HEK293 (cell line): ENCODE measurements at regions not wholly inside any gene's neighbourhood (a gene's known extent, or its start where the extent isn't known, plus 50 kb on each side); places are given as distances from the start of the nearest gene placed in this dataset.

ENCODE experiments used
- CTCF ChIA-PET: fragments of 350-600 bp; formaldehyde crosslinking; extraction: SDS; loops from one replicate; lab custom pipeline; 2021; ENCODE audit warnings: antibody characterized with exemption; lab: Yijun Ruan, JAX
- POLR2A ChIA-PET: fragments of 300-600 bp; formaldehyde crosslinking; extraction: SDS; loops from one replicate; lab custom pipeline; 2020; ENCODE audit warnings: antibody characterized with exemption, inconsistent platforms; lab: Yijun Ruan, JAX
- H3K27ac ChIP-seq: fragments of 200-500 bp; sonication (Bioruptor generic); 2 replicates; pipeline ENCODE4 v1.5.1; 2014; ENCODE audit warnings: low read depth, low read length, control low read depth, inconsistent platforms; ENCODE audit errors: extremely low read depth
- H3K36me3 ChIP-seq, 2 experiments: fragments of 200-500 bp in 1 of 2; sonication (Bioruptor generic) in 1 of 2; 1 replicate in 1 of 2; 2 replicates in 1 of 2; pipeline ENCODE4 v1.5.1; 2014 to 2017; ENCODE audit warnings: inconsistent platforms in 2 of 2, low read length in 2 of 2; ENCODE audit not compliant: control insufficient read depth in 2 of 2, insufficient read depth in 1 of 2
- H3K4me1 ChIP-seq: fragments of 200-500 bp; sonication (Bioruptor generic); 2 replicates; pipeline ENCODE4 v1.5.1; 2014; ENCODE audit warnings: mild to moderate bottlenecking, low read length, inconsistent platforms; ENCODE audit not compliant: control insufficient read depth, insufficient read depth
- H3K4me3 ChIP-seq: 2 replicates; pipeline ENCODE4 v1.5.1; 2011; ENCODE audit warnings: low read depth, mild to moderate bottlenecking, control low read depth, low read length, moderate library complexity
- H3K9me3 ChIP-seq: fragments of 200-500 bp; sonication (Bioruptor generic); 2 replicates; pipeline ENCODE4 v1.5.1; 2014; ENCODE audit warnings: low read depth, low read length, inconsistent platforms; ENCODE audit not compliant: control insufficient read depth, insufficient read depth
- BCL11A ChIP-seq: fragments of 450-650 bp; formaldehyde crosslinking; IDR thresholded peaks from 2 replicates; pipeline ENCODE4 v1.5.1; 2016; ENCODE audit warnings: low read depth, missing biosample characterization, missing genetic modification characterization
- GLIS2 ChIP-seq: fragments of 450-650 bp; formaldehyde crosslinking; IDR thresholded peaks from 2 replicates; pipeline ENCODE4 v1.5.1; 2016; ENCODE audit warnings: missing biosample characterization, missing genetic modification characterization
- IKZF3 ChIP-seq: fragments of 450-650 bp; IDR thresholded peaks from 2 replicates; pipeline ENCODE4 v1.5.0; 2018; ENCODE audit warnings: missing biosample characterization, mild to moderate bottlenecking, missing genetic modification characterization, moderate library complexity
- SP2 ChIP-seq: fragments of 450-650 bp; formaldehyde crosslinking; IDR thresholded peaks from 2 replicates; pipeline ENCODE4 v1.5.1; 2016; ENCODE audit warnings: missing biosample characterization, missing genetic modification characterization
- ZBTB17 ChIP-seq: fragments of 450-650 bp; formaldehyde crosslinking; IDR thresholded peaks from 2 replicates; pipeline ENCODE4 v1.5.1; 2016; ENCODE audit warnings: missing biosample characterization, missing genetic modification characterization
- ZNF140 ChIP-seq: fragments of 450-650 bp; formaldehyde crosslinking; IDR thresholded peaks from 2 replicates; pipeline ENCODE4 v1.5.1; 2016; ENCODE audit warnings: missing biosample characterization, missing genetic modification characterization
- ZNF521 ChIP-seq: fragments of 450-650 bp; formaldehyde crosslinking; IDR thresholded peaks from 2 replicates; pipeline ENCODE4 v1.5.1; 2017; ENCODE audit warnings: missing biosample characterization, mild to moderate bottlenecking, missing genetic modification characterization
- ZNF629 ChIP-seq: fragments of 450-650 bp; formaldehyde crosslinking; IDR thresholded peaks from 2 replicates; pipeline ENCODE4 v1.5.1; 2017; ENCODE audit warnings: missing biosample characterization, missing genetic modification characterization
- ZNF654 ChIP-seq: fragments of 450-650 bp; formaldehyde crosslinking; IDR thresholded peaks from 2 replicates; pipeline ENCODE4 v1.5.1; 2016; ENCODE audit warnings: low read depth, missing biosample characterization, missing genetic modification characterization
- ZSCAN16 ChIP-seq: fragments of 450-650 bp; formaldehyde crosslinking; IDR thresholded peaks from 2 replicates; pipeline ENCODE4 v1.5.1; 2016; ENCODE audit warnings: missing biosample characterization, missing genetic modification characterization
- TF ChIP-seq, protein P1 (sequence below): fragments of 450-650 bp; formaldehyde crosslinking; IDR thresholded peaks from 2 replicates; pipeline ENCODE4 v1.5.1; 2016; ENCODE audit warnings: missing biosample characterization, missing genetic modification characterization
- TF ChIP-seq, protein P2 (sequence below): fragments of 450-650 bp; formaldehyde crosslinking; IDR thresholded peaks from 2 replicates; pipeline ENCODE4 v1.5.1; 2016; ENCODE audit warnings: missing biosample characterization, missing genetic modification characterization, low read depth
- TF ChIP-seq, protein P3 (sequence below): fragments of 450-650 bp; formaldehyde crosslinking; IDR thresholded peaks from 2 replicates; pipeline ENCODE4 v1.5.1; 2017; ENCODE audit warnings: missing biosample characterization, missing genetic modification characterization
- TF ChIP-seq, protein P4 (sequence below): fragments of 450-650 bp; IDR thresholded peaks from 2 replicates; pipeline ENCODE4 v1.5.1; 2018; ENCODE audit warnings: missing biosample characterization, mild to moderate bottlenecking, missing genetic modification characterization
- TF ChIP-seq, protein P5 (sequence below): fragments of 450-650 bp; formaldehyde crosslinking; conservative IDR thresholded peaks from 2 replicates; pipeline ENCODE4 v1.5.1; 2016; ENCODE audit warnings: low read depth, missing biosample characterization, missing genetic modification characterization
- TF ChIP-seq, protein P6 (sequence below): fragments of 450-650 bp; formaldehyde crosslinking; IDR thresholded peaks from 2 replicates; pipeline ENCODE4 v1.5.1; 2016; ENCODE audit warnings: missing biosample characterization, missing genetic modification characterization

DNA sequence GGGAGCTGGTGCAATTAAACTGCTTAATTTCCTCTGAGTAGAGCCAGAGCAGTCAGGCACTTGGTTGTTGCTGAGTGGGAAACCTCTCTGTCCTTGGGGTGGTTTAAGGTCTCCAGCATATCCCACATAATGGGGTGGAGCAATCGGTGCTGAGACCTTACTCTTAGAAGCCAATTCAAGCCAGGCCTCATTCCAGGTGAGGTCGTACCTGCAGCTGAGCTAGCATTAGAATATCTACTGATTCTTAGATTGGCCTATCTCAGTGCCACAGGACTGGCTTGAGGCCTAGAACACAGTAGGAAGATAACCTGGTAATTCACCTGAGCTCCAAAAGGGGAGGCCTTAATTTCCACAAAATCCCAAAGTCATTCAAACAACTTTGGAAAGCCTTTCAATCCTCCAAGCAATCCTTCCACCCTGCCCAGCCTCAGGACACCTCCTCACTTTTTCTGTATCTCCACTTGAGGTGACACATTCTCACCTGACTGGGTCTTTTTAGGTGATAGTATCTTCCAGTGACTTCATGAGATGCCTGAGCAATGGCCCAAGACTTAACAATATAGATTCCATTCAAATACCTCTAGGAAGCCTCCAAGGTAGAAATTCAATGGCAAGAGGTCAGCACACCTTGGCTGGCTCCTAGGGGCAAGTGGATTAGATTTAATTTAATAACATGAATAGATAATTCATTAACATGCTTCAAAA, 91.0 kb downstream of the FEM1C start:
- TF ChIP-seq, protein P1, sequence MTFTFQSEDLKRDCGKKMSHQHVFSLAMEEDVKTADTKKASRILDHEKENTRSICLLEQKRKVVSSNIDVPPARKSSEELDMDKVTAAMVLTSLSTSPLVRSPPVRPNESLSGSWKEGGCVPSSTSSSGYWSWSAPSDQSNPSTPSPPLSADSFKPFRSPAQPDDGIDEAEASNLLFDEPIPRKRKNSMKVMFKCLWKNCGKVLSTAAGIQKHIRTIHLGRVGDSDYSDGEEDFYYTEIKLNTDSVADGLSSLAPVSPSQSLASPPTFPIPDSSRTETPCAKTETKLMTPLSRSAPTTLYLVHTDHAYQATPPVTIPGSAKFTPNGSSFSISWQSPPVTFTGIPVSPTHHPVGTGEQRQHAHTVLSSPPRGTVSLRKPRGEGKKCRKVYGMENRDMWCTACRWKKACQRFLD = no peak
- no peak for TF ChIP-seq ZBTB17
- TF ChIP-seq BCL11A = no peak
- TF ChIP-seq GLIS2 = no peak
- TF ChIP-seq, protein P2, sequence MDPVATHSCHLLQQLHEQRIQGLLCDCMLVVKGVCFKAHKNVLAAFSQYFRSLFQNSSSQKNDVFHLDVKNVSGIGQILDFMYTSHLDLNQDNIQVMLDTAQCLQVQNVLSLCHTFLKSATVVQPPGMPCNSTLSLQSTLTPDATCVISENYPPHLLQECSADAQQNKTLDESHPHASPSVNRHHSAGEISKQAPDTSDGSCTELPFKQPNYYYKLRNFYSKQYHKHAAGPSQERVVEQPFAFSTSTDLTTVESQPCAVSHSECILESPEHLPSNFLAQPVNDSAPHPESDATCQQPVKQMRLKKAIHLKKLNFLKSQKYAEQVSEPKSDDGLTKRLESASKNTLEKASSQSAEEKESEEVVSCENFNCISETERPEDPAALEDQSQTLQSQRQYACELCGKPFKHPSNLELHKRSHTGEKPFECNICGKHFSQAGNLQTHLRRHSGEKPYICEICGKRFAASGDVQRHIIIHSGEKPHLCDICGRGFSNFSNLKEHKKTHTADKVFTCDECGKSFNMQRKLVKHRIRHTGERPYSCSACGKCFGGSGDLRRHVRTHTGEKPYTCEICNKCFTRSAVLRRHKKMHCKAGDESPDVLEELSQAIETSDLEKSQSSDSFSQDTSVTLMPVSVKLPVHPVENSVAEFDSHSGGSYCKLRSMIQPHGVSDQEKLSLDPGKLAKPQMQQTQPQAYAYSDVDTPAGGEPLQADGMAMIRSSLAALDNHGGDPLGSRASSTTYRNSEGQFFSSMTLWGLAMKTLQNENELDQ (tag by site-specific recombination) = no peak
- TF ChIP-seq, protein P3, sequence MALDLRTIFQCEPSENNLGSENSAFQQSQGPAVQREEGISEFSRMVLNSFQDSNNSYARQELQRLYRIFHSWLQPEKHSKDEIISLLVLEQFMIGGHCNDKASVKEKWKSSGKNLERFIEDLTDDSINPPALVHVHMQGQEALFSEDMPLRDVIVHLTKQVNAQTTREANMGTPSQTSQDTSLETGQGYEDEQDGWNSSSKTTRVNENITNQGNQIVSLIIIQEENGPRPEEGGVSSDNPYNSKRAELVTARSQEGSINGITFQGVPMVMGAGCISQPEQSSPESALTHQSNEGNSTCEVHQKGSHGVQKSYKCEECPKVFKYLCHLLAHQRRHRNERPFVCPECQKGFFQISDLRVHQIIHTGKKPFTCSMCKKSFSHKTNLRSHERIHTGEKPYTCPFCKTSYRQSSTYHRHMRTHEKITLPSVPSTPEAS (tag by site-specific recombination) = no peak
- TF ChIP-seq ZNF521 (tag by site-specific recombination) = no peak
- no peak for TF ChIP-seq ZNF629 (tag by site-specific recombination)
- no peak for TF ChIP-seq SP2 (tag by site-specific recombination)
- no peak for TF ChIP-seq ZSCAN16 (tag by site-specific recombination)
- no peak for TF ChIP-seq IKZF3
- ChIA-PET POLR2A (no interaction called here), CTCF (interaction anchor here (0.6 kb wide), 1 partner anchor 67 kb away, joined by 3 read pairs; no protein-coding TSS in a partner anchor)
- no peaks in the 10 kb centered on the region for H3K36me3 ChIP-seq
- H3K4me3 ChIP-seq = no peak overlapping the region
- H3K4me1 ChIP-seq = no peaks in the 10 kb centered on the region
- no peak overlapping the region for H3K27ac ChIP-seq
- no peaks in the 10 kb centered on the region for H3K9me3 ChIP-seq

DNA sequence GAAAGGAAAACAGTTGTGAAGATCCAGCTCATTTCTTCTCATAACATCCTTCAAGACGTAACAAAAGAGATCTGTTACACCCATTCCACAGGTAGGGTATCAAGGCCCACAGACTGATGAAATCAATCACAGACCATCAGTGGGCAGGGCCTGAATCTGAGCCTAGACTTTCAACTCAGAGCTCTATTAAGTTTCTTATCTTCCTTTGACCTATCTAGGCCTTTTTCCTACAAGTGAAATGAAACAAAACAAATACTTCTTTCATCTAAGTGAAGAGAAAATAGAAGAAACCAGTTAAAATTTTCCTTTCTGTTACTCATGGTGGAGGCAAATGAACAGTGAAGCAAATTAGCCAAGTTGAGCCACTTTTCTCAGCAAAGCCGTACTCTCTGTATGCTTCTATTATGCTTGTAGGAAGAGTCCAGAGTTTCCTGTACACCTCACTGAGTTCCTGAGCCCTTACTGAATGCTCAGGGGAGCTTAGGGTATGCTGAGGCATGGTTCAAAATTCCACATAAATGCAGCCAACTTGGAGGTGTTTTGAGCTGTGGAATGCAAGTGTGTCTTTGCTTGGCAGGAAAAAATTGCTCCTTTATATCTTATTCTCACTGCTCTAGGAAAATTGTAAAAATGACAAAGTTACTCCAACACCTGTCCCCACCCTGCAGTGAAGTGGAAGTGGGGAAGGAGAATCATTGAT, 91.9 kb downstream of the FEM1C start:
- Histone ChIP-seq H3K36me3 (no peaks in the 10 kb centered on the region), H3K9me3 (no peaks in the 10 kb centered on the region), H3K4me3 (no peak overlapping the region), H3K27ac (no peak overlapping the region), H3K4me1 (no peaks in the 10 kb centered on the region)
- TF ChIP-seq, protein P4, sequence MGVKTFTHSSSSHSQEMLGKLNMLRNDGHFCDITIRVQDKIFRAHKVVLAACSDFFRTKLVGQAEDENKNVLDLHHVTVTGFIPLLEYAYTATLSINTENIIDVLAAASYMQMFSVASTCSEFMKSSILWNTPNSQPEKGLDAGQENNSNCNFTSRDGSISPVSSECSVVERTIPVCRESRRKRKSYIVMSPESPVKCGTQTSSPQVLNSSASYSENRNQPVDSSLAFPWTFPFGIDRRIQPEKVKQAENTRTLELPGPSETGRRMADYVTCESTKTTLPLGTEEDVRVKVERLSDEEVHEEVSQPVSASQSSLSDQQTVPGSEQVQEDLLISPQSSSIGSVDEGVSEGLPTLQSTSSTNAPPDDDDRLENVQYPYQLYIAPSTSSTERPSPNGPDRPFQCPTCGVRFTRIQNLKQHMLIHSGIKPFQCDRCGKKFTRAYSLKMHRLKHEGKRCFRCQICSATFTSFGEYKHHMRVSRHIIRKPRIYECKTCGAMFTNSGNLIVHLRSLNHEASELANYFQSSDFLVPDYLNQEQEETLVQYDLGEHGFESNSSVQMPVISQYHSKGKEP = no peak
- CTCF ChIA-PET = interaction anchor here (0.6 kb wide), 1 partner anchor 68 kb away, joined by 3 read pairs; no protein-coding TSS in a partner anchor
- POLR2A ChIA-PET = no interaction called here

DNA sequence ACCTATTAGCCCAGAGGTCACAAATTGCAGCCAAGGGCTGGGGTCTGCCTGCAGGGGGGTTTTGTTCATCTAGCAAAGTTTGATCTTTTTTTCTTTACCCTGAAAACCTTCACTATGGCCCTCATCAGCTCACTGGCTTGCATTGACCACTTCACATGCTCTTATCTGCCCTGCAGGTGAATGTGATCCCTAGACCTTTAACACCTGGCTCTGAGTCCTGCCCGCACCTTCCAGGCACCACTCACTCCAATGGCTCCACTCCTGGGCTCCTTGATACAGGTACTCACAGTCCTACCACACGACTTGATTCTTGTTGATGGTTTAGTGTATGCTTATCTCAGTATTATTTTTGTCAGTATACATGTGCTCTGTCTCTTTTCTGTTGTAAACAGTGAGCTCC, 92.5 kb downstream of the FEM1C start:
- H3K27ac ChIP-seq = no peak overlapping the region
- CTCF ChIA-PET = no interaction called here
- TF ChIP-seq, protein P5, sequence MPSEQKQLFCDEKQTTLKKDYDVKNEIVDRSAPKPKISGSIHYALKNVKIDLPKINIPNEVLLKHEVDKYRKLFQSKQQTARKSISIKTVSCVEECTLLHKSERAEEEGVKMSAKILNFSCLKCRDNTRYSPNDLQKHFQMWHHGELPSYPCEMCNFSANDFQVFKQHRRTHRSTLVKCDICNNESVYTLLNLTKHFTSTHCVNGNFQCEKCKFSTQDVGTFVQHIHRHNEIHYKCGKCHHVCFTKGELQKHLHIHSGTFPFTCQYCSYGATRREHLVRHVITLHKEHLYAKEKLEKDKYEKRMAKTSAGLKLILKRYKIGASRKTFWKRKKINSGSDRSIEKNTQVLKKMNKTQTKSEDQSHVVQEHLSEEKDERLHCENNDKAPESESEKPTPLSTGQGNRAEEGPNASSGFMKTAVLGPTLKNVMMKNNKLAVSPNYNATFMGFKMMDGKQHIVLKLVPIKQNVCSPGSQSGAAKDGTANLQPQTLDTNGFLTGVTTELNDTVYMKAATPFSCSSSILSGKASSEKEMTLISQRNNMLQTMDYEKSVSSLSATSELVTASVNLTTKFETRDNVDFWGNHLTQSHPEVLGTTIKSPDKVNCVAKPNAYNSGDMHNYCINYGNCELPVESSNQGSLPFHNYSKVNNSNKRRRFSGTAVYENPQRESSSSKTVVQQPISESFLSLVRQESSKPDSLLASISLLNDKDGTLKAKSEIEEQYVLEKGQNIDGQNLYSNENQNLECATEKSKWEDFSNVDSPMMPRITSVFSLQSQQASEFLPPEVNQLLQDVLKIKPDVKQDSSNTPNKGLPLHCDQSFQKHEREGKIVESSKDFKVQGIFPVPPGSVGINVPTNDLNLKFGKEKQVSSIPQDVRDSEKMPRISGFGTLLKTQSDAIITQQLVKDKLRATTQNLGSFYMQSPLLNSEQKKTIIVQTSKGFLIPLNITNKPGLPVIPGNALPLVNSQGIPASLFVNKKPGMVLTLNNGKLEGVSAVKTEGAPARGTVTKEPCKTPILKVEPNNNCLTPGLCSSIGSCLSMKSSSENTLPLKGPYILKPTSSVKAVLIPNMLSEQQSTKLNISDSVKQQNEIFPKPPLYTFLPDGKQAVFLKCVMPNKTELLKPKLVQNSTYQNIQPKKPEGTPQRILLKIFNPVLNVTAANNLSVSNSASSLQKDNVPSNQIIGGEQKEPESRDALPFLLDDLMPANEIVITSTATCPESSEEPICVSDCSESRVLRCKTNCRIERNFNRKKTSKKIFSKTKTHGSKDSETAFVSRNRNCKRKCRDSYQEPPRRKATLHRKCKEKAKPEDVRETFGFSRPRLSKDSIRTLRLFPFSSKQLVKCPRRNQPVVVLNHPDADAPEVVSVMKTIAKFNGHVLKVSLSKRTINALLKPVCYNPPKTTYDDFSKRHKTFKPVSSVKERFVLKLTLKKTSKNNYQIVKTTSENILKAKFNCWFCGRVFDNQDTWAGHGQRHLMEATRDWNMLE (tag by site-specific recombination) = no peak
- TF ChIP-seq ZNF654 (tag by site-specific recombination) (no peak), ZNF140 (no peak)
- TF ChIP-seq, protein P6, sequence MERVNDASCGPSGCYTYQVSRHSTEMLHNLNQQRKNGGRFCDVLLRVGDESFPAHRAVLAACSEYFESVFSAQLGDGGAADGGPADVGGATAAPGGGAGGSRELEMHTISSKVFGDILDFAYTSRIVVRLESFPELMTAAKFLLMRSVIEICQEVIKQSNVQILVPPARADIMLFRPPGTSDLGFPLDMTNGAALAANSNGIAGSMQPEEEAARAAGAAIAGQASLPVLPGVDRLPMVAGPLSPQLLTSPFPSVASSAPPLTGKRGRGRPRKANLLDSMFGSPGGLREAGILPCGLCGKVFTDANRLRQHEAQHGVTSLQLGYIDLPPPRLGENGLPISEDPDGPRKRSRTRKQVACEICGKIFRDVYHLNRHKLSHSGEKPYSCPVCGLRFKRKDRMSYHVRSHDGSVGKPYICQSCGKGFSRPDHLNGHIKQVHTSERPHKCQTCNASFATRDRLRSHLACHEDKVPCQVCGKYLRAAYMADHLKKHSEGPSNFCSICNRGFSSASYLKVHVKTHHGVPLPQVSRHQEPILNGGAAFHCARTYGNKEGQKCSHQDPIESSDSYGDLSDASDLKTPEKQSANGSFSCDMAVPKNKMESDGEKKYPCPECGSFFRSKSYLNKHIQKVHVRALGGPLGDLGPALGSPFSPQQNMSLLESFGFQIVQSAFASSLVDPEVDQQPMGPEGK (tag by site-specific recombination) = no peak
- TF ChIP-seq, all 188 proteins: peak for 0
- Histone ChIP-seq H3K4me1 (no peaks in the 10 kb centered on the region), H3K4me3 (no peak overlapping the region), H3K9me3 (no peaks in the 10 kb centered on the region), H3K36me3 (no peaks in the 10 kb centered on the region)
- POLR2A ChIA-PET = no interaction called here
